ENCODE measurements at regions not wholly inside any gene's neighbourhood (a gene's known extent, or its start where the extent isn't known, plus 50 kb on each side); places are given as distances from the start of the nearest gene placed in this dataset.

- peaks cover 0 to 4% (median 3%) of the 10 kb centered on the region in 3 donors for H3K27me3 ChIP-seq
- H3K4me3 ChIP-seq: no peak overlapping the region
- ATAC-seq (no peak), DNase-seq (no peak)
- H3K36me3 ChIP-seq: no peaks in the 10 kb centered on the region
- H3K27ac ChIP-seq: no peak overlapping the region
- TF ChIP-seq CTCF (IDR thresholded peaks at IDR 0.05 in 4 of 5, conservative IDR thresholded peaks at IDR 0.05 in 1 of 5) (no peak), POLR2A (IDR thresholded peaks at IDR 0.05) (no peak)
- H3K4me1 ChIP-seq: no peaks in the 10 kb centered on the region
- intact Hi-C loops (cut with DNase I; ENCODE audit: low total_unique reads): no loop called here
- H3K9me3 ChIP-seq: no peaks in the 10 kb centered on the region
- in situ Hi-C loops (cut with MboI; ENCODE audit: low sequenced_read_pairs in 4 of 4): no loop called here
Measured at GRCh38 chr7:155963771-155964195, 151.5 kb upstream of the SHH start.

- no peaks in the 10 kb centered on the region for H3K9me3 ChIP-seq
- peaks cover 0 to 4% (median 3%) of the 10 kb centered on the region in 3 donors for H3K27me3 ChIP-seq
- H3K27ac ChIP-seq: no peak overlapping the region
- no peak for ATAC-seq
- intact Hi-C loops (cut with DNase I; ENCODE audit: low total_unique reads) (no loop called here), in situ Hi-C loops (cut with MboI; ENCODE audit: low sequenced_read_pairs in 4 of 4) (no loop called here)
- no peaks in the 10 kb centered on the region for H3K4me1 ChIP-seq
- no peak for DNase-seq
- TF ChIP-seq CTCF (IDR thresholded peaks at IDR 0.05 in 4 of 5, conservative IDR thresholded peaks at IDR 0.05 in 1 of 5): no peak
- TF ChIP-seq POLR2A (IDR thresholded peaks at IDR 0.05): no peak
- H3K4me3 ChIP-seq: no peak overlapping the region
- H3K36me3 ChIP-seq: no peaks in the 10 kb centered on the region
Measured at GRCh38 chr7:155963356-155963755, 151.1 kb upstream of the SHH start.

- Histone ChIP-seq H3K4me1 (no peaks in the 10 kb centered on the region), H3K27me3 (peaks cover 0 to 4% (median 3%) of the 10 kb centered on the region in 3 donors), H3K4me3 (no peak overlapping the region), H3K9me3 (no peaks in the 10 kb centered on the region), H3K27ac (no peak overlapping the region), H3K36me3 (no peaks in the 10 kb centered on the region)
- in situ Hi-C loops (cut with MboI; ENCODE audit: low sequenced_read_pairs in 4 of 4): no loop called here
- no peak for DNase-seq
- TF ChIP-seq CTCF (IDR thresholded peaks at IDR 0.05 in 4 of 5, conservative IDR thresholded peaks at IDR 0.05 in 1 of 5) (no peak), POLR2A (IDR thresholded peaks at IDR 0.05) (no peak)
- no peak for ATAC-seq
- intact Hi-C loops (cut with DNase I; ENCODE audit: low total_unique reads): no loop called here
Measured at GRCh38 chr7:155962968-155963300, 150.7 kb upstream of the SHH start.

GRCh38 chr7:155962191-155962967, 150.1 kb upstream of the SHH start:
- Histone ChIP-seq H3K27me3 (peaks cover 0 to 4% (median 3%) of the 10 kb centered on the region in 3 donors), H3K36me3 (no peaks in the 10 kb centered on the region), H3K4me1 (no peaks in the 10 kb centered on the region), H3K9me3 (no peaks in the 10 kb centered on the region), H3K27ac (no peak overlapping the region), H3K4me3 (no peak overlapping the region)
- ATAC-seq: no peak
- TF ChIP-seq CTCF (IDR thresholded peaks at IDR 0.05 in 4 of 5, conservative IDR thresholded peaks at IDR 0.05 in 1 of 5) (no peak), POLR2A (IDR thresholded peaks at IDR 0.05) (no peak)
- in situ Hi-C loops (cut with MboI; ENCODE audit: low sequenced_read_pairs in 4 of 4): no loop called here
- no peak for DNase-seq
- intact Hi-C loops (cut with DNase I; ENCODE audit: low total_unique reads): no loop called here

Data from gastrocnemius medialis (tissue), 4 donors.